GM21360 (cell line): ENCODE measurements at regions not wholly inside any gene's neighbourhood (a gene's known extent, or its start where the extent isn't known, plus 50 kb on each side); places are given as distances from the start of the nearest gene placed in this dataset.

Source experiments
- ATAC-seq: cut with Tn5 transposase; IDR thresholded peaks from one replicate; pipeline ENCODE4 v1.9.1; 2021; ENCODE audit warnings: mild to moderate bottlenecking, moderate library complexity; ENCODE audit not compliant: unreplicated experiment

- no peak for ATAC-seq
These were observed 77.7 kb upstream of the TAS2R1 start for GRCh38 chr5:9707732-9708462.

DNA sequence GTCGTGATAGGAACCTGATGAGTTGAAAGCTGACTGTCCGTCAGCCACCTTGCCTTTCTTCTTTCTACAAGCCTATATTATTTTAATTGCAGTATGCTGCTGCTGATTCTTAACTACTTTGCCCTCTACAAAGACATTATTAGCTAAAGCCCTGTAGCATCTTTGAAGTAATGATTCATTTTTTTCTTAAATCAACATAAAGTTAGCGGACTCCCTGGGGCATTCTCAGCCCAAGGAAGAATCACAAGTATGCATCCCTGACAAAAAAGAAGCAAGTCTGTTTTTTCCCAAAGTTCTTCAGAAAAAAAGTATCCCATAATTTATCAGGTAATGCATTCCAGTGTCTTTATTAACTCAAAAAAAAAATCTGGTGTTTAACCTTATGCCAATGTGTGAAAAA, 69.5 kb upstream of the TAS2R1 start:
- no peak for ATAC-seq

DNA sequence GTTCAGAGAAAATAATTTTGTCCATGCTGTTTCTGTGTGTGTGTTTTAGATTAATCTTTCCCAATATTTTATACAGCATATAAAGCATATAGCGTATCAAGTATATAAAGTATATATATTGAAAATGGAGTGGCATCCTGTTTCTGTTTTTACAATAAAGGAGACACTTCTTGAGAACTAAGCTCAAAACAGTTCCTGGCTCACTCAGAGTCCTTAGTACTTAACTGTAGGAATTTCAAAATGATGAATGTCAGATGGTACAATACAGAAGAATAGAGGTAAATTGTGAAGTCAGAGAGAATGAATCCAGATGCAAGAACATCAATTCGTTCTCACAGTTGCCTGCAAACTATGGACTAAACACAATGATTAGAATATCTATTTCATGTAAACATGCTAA, 68.7 kb upstream of the TAS2R1 start:
- no peak for ATAC-seq

- no peak for ATAC-seq
These were observed 68.1 kb upstream of the TAS2R1 start for GRCh38 chr5:9698125-9698826.

GRCh38 chr5:9692576-9692975, 62.4 kb upstream of the TAS2R1 start:
- ATAC-seq: no peak

DNA sequence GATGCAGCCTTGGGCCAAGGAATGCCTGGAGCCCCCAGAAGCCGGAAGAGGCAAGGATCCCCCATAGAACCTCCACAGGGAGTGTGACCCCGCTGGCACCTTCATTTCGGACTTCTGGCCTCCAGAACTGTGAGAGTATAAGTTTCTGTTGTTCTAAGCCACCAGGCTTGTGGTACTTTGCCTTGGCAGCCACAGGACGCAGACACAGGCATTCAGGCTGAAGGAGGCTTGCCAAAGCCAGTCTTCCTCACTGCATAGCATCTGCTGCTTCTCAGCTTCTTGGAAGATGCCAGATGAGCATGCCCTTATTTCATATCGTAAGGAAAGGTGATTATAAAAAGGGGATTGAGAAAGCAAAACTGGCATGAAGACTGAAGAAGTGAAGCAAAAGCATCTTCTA, 61.1 kb upstream of the TAS2R1 start:
- ATAC-seq: no peak

DNA sequence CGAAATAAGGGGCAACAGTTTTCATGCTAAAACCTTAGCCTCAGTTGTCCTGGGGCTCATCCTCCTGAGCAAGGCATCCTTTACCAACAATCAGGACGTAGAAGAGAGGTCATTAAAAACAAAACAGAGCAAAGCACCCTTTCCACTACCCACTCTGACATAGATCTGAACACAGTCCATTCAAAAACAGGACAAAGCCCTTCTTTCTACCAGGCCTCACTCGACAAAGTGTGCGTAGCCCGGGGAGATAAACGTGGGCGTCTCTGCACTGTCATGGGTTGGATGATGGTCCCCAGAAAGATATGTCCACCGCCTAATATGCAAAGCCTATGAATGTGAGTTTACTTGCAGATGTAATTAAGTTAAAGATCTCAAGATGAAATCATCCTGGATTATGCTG, 60.6 kb upstream of the TAS2R1 start:
- ATAC-seq: no peak

DNA sequence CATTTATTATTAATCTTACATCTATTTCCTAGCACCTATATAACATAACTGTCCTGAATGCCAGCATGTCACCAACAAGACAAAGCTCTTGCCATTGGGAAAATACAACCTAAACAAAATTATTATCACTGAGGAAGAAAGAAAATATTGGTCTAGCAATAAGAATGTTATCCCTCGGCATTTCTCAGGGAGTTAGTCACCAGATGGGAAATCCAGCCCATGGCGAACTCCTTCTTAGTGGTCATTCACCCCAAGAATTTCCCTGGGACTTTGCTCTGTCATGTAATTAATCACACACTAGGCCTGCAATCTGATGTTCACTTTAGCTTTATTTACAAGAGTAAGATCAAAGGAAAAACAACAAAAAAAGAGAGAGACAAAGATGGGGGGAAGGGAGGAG, 56.1 kb upstream of the TAS2R1 start:
- no peak for ATAC-seq

GRCh38 chr5:9681706-9682105, 51.6 kb upstream of the TAS2R1 start:
- ATAC-seq: no peak
